Endodermal cell (in vitro differentiated cells): ENCODE measurements at regions not wholly inside any gene's neighbourhood (a gene's known extent, or its start where the extent isn't known, plus 50 kb on each side); places are given as distances from the start of the nearest gene placed in this dataset.

ENCODE experiments used
- DNase-seq: peaks from one replicate; pipeline ENCODE4 v3.0.0-alpha.2; 2017
- H3K27ac ChIP-seq: 2 replicates; pipeline ENCODE4 v1.5.1; 2013; ENCODE audit warnings: mild to moderate bottlenecking, low read depth, low read length, moderate library complexity
- H3K27me3 ChIP-seq: 2 replicates; pipeline ENCODE4 v1.6.1; 2013; ENCODE audit warnings: mild to moderate bottlenecking, low read length, moderate library complexity; ENCODE audit not compliant: insufficient read depth, control insufficient read depth, poor library complexity, severe bottlenecking
- H3K36me3 ChIP-seq: 2 replicates; pipeline ENCODE4 v1.7.0; 2013; ENCODE audit warnings: mild to moderate bottlenecking, low read length, moderate library complexity; ENCODE audit not compliant: control insufficient read depth, insufficient read depth
- H3K4me1 ChIP-seq: one replicate; pipeline ENCODE4 v1.7.0; 2013; ENCODE audit warnings: low read length; ENCODE audit not compliant: control insufficient read depth, insufficient read depth
- H3K4me3 ChIP-seq: 2 replicates; pipeline ENCODE4 v1.5.1; 2013; ENCODE audit warnings: mild to moderate bottlenecking, low read length, moderate library complexity
- H3K9ac ChIP-seq: 2 replicates; pipeline ENCODE4 v1.6.1; 2013; ENCODE audit warnings: mild to moderate bottlenecking, low read length, moderate library complexity; ENCODE audit not compliant: poor library complexity, severe bottlenecking; ENCODE audit errors: extremely low read depth
- H3K9me3 ChIP-seq: 2 replicates; pipeline ENCODE4 v1.6.1; 2013; ENCODE audit warnings: mild to moderate bottlenecking, low read length, moderate library complexity; ENCODE audit not compliant: control insufficient read depth
- H3K27ac Mint-ChIP-seq: 2 replicates; pipeline ENCODE4 v1.8.0; 2020; ENCODE audit warnings: mixed read lengths
- H3K27me3 Mint-ChIP-seq: 2 replicates; pipeline ENCODE4 v1.8.0; 2021; ENCODE audit warnings: mild to moderate bottlenecking, mixed read lengths; ENCODE audit not compliant: insufficient read depth
- H3K36me3 Mint-ChIP-seq: 2 replicates; pipeline ENCODE4 v1.8.0; 2020; ENCODE audit warnings: low read depth, mixed read lengths
- H3K4me1 Mint-ChIP-seq: 2 replicates; pipeline ENCODE4 v1.8.0; 2020; ENCODE audit warnings: mixed read lengths
- H3K4me3 Mint-ChIP-seq: 2 replicates; pipeline ENCODE4 v1.8.0; 2020; ENCODE audit warnings: mild to moderate bottlenecking, moderate library complexity, mixed read lengths
- H3K9me3 Mint-ChIP-seq: 2 replicates; pipeline ENCODE4 v1.8.0; 2020; ENCODE audit warnings: mild to moderate bottlenecking, mixed read lengths
- WGBS, 2 experiments: methylation state at CpG; one replicate each; pipeline versions ENCODE4 v1.1.5 to v1.1.7; 2013; ENCODE audit warnings: missing lambda C conversion rate in 2 of 2, mixed read lengths in 1 of 2; ENCODE audit not compliant: insufficient coverage in 1 of 2, insufficient read length in 1 of 2; 5-methylcytosine and 5-hydroxymethylcytosine counted together
- TF ChIP-seq, protein P1 (sequence below): fragments of 200-600 bp; sonication (generic); conservative IDR thresholded peaks from 2 replicates; pipeline ENCODE4 v1.5.0; 2021; ENCODE audit warnings: antibody characterized with exemption, mild to moderate bottlenecking

DNA sequence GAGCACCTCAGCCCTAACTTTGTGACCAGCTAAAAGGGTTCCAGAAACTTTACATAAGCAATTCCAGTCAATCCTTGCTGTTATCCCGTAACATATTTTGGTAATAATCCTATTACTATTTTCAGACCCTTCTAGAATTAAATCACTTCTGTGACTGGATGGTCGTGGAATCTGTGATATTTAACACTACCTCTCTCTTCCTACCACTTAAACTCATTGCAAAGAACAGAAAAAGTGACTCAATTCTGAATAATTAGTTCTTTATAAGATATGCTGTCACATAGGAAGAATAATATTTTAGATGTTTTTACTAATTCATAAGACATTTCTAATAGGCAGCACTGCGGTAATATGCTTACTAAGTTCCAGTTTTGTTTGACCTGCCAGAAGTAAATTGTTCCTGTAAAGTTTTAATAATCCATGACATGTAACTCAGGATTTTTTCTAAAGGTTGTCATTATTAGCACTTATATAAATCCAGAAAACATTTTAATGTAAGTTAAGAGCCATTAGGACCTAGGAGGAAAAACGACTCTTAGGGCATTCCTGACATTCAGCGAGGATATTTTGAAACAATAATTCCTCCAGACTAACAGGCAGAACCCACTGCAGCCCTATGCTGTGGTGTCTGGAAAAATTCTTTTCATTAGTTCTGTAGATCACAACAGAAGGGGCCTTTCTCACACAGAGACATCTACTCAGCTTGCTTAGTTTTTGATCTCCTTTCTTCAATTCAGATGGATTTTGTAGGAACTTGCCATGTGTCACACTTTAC, 113.3 kb upstream of the MBNL1 start:
- Histone ChIP-seq H3K27me3 (peaks cover 5% of the 10 kb centered on the region), H3K36me3 (no peaks in the 10 kb centered on the region), H3K9me3 (peaks cover 4% of the 10 kb centered on the region), H3K9ac (no peak overlapping the region), H3K4me1 (no peaks in the 10 kb centered on the region), H3K27ac (no peak overlapping the region), H3K4me3 (no peak overlapping the region)
- H3K27me3 Mint-ChIP-seq = peaks cover 7% of the 10 kb centered on the region
- TF ChIP-seq, protein P1, sequence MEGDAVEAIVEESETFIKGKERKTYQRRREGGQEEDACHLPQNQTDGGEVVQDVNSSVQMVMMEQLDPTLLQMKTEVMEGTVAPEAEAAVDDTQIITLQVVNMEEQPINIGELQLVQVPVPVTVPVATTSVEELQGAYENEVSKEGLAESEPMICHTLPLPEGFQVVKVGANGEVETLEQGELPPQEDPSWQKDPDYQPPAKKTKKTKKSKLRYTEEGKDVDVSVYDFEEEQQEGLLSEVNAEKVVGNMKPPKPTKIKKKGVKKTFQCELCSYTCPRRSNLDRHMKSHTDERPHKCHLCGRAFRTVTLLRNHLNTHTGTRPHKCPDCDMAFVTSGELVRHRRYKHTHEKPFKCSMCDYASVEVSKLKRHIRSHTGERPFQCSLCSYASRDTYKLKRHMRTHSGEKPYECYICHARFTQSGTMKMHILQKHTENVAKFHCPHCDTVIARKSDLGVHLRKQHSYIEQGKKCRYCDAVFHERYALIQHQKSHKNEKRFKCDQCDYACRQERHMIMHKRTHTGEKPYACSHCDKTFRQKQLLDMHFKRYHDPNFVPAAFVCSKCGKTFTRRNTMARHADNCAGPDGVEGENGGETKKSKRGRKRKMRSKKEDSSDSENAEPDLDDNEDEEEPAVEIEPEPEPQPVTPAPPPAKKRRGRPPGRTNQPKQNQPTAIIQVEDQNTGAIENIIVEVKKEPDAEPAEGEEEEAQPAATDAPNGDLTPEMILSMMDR = no peak
- H3K9me3 Mint-ChIP-seq = peaks cover 13% of the 10 kb centered on the region
- H3K36me3 Mint-ChIP-seq = no peaks in the 10 kb centered on the region
- DNase-seq = no peak
- no peak overlapping the region for H3K4me3 Mint-ChIP-seq
- no peak overlapping the region for H3K27ac Mint-ChIP-seq
- 91 to 100% methylated on average over 3 to 5 of the region's 5 CpGs for WGBS, 2 experiments
- peaks cover 9% of the 10 kb centered on the region for H3K4me1 Mint-ChIP-seq

- H3K4me1 Mint-ChIP-seq = no peaks in the 10 kb centered on the region
- H3K27ac Mint-ChIP-seq = no peak overlapping the region
- H3K4me1 ChIP-seq = no peaks in the 10 kb centered on the region
- H3K27me3 ChIP-seq = peaks cover 5% of the 10 kb centered on the region
- peaks cover 10% of the 10 kb centered on the region for H3K9me3 Mint-ChIP-seq
- H3K4me3 ChIP-seq = no peak overlapping the region
- peaks cover 4% of the 10 kb centered on the region for H3K9me3 ChIP-seq
- no peaks in the 10 kb centered on the region for H3K36me3 Mint-ChIP-seq
- no peaks in the 10 kb centered on the region for H3K36me3 ChIP-seq
- no peak for DNase-seq
- TF ChIP-seq, protein P1 = no peak
- no peak overlapping the region for H3K27ac ChIP-seq
- H3K27me3 Mint-ChIP-seq = peaks cover 7% of the 10 kb centered on the region
- WGBS, 2 experiments = 70 to 93% methylated on average over 2 to 3 of the region's 3 CpGs
- no peak overlapping the region for H3K9ac ChIP-seq
- no peak overlapping the region for H3K4me3 Mint-ChIP-seq
These were observed 111.8 kb upstream of the MBNL1 start for GRCh38 chr3:152156880-152157279.

GRCh38 chr3:152157337-152157736, 111.4 kb upstream of the MBNL1 start:
- H3K36me3 Mint-ChIP-seq = no peaks in the 10 kb centered on the region
- peaks cover 10% of the 10 kb centered on the region for H3K9me3 Mint-ChIP-seq
- H3K27ac Mint-ChIP-seq = no peak overlapping the region
- Histone ChIP-seq H3K4me3 (no peak overlapping the region), H3K27ac (no peak overlapping the region), H3K4me1 (no peaks in the 10 kb centered on the region), H3K9me3 (peaks cover 4% of the 10 kb centered on the region), H3K27me3 (peaks cover 5% of the 10 kb centered on the region), H3K36me3 (no peaks in the 10 kb centered on the region), H3K9ac (no peak overlapping the region)
- no peak for DNase-seq
- no peaks in the 10 kb centered on the region for H3K4me1 Mint-ChIP-seq
- TF ChIP-seq, protein P1 = no peak
- H3K27me3 Mint-ChIP-seq = peaks cover 7% of the 10 kb centered on the region
- no peak overlapping the region for H3K4me3 Mint-ChIP-seq
